ENCODE measurements at regions not wholly inside any gene's neighbourhood (a gene's known extent, or its start where the extent isn't known, plus 50 kb on each side); places are given as distances from the start of the nearest gene placed in this dataset.

GRCh38 chrX:140948827-140949226 is 53.6 kb upstream of the SPANXB1 start:
- H3K9me3 Mint-ChIP-seq, result no peaks in the 10 kb centered on the region
- no peak overlapping the region for H3K27ac Mint-ChIP-seq
- no peaks in the 10 kb centered on the region for H3K4me1 Mint-ChIP-seq (ENCODE audit: low read depth)
- H3K27me3 Mint-ChIP-seq, result no peaks in the 10 kb centered on the region
- H3K36me3 Mint-ChIP-seq (ENCODE audit: low read depth), result no peaks in the 10 kb centered on the region
- no peak overlapping the region for H3K4me3 Mint-ChIP-seq

- no peak overlapping the region for H3K4me3 Mint-ChIP-seq
- no peaks in the 10 kb centered on the region for H3K27me3 Mint-ChIP-seq
- no peaks in the 10 kb centered on the region for H3K36me3 Mint-ChIP-seq (ENCODE audit: low read depth)
- H3K4me1 Mint-ChIP-seq (ENCODE audit: low read depth), result no peaks in the 10 kb centered on the region
- no peaks in the 10 kb centered on the region for H3K9me3 Mint-ChIP-seq
- no peak overlapping the region for H3K27ac Mint-ChIP-seq
Measured at GRCh38 chrX:140949233-140949632, 53.2 kb upstream of the SPANXB1 start.

Measured in stimulated activated naive CD8-positive, alpha-beta T cell treated with anti-CD3 and anti-CD28 coated beads, Interleukin-15, Interleukin-2, amounts not matched to agents 100 ng/mL and 50 ng/mL, for 24 hours (primary cell).